GM18520 (cell line): ENCODE measurements at regions not wholly inside any gene's neighbourhood (a gene's known extent, or its start where the extent isn't known, plus 50 kb on each side); places are given as distances from the start of the nearest gene placed in this dataset.

Experiments
- ATAC-seq: cut with Tn5 transposase; IDR thresholded peaks from one replicate; pipeline ENCODE4 v1.9.1; 2021; ENCODE audit not compliant: unreplicated experiment

- no peak for ATAC-seq
Measured at GRCh38 chr3:43970351-43970750, 271.3 kb upstream of the TOPAZ1 start.

DNA sequence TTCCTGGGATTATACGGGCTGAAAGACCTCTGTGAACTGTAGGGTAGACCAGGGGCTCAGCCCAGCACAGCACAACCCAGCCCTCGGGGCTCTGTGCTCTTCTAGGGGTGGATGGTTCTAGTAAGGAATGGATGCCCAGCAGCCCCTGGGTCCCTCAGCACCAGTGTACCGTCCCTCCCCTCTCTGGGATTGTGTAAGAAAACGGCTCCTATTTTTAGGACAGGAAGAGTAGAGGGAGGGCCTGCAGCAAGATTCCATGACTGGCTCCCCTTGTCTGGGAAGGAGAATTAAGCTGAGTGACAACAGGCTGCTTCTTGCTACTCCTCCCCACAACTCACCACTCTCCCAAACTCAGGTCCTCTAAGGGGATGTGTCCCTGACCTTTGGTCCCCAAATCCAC is 270.8 kb upstream of the TOPAZ1 start:
- ATAC-seq: no peak

- ATAC-seq: no peak
Measured at GRCh38 chr3:43971486-43971885, 270.2 kb upstream of the TOPAZ1 start.

DNA sequence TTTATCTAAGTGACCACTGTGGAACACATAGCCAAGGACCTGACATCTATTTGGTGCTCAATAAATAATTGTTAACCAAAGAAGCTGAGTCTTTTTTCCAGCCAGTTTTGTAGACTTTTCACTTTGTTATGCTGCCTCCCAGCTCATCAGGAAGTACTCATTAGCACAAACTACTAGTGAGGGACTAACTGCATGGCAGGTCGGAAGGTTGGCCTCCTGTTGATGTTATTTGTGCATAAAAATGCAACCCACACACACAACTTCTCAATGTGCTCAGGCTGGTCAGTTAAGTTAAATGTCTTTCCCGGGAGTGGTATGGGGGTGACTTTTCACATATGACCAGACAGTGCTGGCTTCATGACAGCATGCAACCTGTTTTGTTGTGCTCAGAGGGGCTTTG is 263.0 kb upstream of the TOPAZ1 start:
- ATAC-seq: no peak

- ATAC-seq: no peak
Measured at GRCh38 chr3:43979645-43980044, 262.0 kb upstream of the TOPAZ1 start.

DNA sequence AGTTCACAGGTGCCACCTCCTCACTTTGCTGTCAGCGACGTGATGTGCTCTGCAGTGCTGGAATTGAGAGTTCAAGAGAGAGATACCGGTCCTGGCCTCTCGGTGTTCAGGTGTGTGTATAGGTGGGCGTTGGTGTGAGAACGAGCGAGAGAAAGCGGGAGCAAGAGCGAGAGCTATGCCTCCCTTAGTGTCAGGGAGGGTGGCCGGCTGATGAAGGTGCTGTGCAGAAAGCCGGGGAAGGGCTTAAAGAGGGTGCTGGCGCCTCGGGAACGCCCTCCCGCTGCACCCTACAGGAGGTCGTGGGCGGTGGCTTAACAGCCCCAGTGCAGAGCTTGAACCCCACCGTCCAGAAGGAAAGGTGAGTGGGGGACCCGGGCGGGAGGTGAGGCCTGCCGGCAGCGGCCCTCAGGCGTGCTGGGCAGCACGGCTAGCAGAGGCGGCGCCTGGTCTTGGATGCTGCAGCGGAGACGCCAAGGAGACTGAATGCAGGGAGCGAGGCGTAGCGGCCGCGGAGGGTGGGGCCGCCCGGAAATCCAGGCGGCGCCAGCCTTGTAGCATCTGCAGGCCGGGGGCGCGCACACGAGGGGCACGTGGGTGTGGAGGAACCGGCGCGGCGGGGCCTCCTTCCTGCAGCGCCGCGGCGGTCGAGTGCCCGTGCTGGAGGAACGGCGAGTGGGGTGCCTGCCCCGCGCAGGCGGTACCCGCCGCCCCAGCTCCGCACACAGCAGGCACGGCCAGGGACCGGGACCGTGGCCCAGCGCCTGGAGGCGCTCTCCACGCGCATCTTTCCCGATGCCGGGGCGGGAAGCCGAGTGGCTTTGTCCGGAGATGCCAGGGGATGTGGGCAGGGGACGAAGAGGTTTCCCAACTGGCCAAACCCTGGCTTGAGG is 246.8 kb upstream of the TOPAZ1 start:
- ATAC-seq: no peak

- no peak for ATAC-seq
Measured at GRCh38 chr3:43995547-43996378, 245.9 kb upstream of the TOPAZ1 start.

- ATAC-seq: no peak
Measured at GRCh38 chr3:43996379-43997301, 245.0 kb upstream of the TOPAZ1 start.

DNA sequence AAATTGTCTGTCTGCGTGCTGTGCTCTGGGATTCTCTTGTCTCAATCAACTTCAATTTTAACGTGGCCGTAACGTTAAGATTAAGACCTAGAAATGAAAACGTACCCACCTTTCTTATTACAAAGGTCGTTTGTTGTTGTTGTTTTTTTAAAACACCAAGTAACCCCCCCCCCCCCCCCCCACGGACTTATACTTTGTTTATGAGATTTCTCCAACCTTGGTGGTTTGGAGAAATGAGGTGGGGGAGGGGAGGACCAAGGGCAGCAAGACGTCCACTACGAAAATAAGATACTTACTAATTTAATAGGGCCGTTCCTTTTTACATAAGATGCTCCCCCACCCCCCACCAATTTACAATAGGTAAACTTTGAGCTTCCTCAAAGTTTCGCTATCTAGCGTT is 244.4 kb upstream of the TOPAZ1 start:
- ATAC-seq: no peak

DNA sequence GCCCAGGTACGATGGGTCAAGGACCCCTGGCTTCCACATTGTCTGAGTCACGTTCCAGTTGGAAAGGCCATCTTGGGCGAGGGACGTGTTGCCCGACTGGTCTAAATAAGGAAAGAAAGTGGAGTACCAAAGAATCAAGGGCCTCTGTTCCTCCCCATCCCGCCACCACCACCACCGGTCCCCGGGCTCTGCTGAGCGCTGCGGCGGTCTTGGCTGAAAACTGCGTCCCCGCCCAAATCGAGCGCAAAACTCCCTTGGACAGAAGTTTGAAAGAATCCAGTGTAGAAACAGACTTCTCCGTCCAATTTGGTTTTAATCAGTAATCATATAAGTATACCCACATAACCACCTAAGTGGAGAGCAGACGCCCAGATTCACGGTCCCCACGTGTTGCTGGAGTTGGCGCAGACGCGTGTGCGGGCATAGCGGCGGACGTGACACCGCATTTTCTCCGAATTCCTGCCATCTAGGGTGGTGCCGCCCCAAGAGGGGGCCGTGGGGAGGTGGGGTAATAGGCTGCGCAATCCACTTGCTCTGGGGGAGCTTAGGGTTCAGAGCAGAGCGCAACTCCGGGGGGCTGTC is 243.8 kb upstream of the TOPAZ1 start:
- ATAC-seq: no peak

GRCh38 chr3:43998370-43998835 is 243.3 kb upstream of the TOPAZ1 start:
- no peak for ATAC-seq

DNA sequence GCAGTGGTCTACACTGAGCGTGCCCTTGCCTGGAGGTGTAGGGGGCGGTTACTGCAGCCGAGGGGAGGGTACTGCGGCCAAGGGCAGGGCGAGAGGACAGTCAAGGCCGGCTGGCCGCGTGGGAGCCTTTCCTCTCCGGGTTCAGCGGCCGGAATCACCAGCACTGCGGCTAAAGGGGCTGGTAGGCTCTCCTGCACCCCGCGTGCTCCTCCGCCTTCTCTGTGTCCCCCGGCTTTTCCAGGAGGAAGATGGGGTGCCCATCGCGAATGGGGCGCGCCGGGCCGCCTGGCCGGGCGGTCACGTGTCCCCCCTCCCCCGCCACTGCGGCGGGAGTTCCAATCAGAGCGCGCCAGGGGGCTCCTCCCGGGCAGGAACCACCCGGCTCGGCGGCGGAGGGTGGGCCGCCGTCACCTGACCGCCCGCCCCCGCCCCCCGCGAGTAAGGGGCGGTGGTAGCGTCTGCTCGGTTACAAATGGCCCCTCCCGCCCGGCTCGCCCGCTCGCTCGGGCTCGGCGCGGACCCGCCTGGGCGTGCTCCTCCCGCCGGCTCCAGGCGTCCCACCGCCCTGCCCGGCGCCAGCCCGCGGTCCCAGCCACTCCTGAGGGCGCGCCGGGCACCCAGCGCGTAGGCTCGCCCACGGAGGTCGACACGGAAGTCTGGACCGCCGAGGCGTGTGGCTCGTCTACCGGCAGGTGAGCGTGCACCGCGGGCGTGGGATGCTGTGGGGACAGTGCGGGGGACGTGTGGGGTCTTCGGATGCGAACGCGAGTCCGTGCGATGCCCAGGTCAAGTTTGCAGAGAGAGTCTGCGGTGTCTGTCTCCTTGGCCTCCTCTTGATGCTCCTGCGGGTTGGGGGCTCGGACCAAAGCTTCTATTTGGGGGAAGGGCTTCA is 242.6 kb upstream of the TOPAZ1 start:
- ATAC-seq: no peak

DNA sequence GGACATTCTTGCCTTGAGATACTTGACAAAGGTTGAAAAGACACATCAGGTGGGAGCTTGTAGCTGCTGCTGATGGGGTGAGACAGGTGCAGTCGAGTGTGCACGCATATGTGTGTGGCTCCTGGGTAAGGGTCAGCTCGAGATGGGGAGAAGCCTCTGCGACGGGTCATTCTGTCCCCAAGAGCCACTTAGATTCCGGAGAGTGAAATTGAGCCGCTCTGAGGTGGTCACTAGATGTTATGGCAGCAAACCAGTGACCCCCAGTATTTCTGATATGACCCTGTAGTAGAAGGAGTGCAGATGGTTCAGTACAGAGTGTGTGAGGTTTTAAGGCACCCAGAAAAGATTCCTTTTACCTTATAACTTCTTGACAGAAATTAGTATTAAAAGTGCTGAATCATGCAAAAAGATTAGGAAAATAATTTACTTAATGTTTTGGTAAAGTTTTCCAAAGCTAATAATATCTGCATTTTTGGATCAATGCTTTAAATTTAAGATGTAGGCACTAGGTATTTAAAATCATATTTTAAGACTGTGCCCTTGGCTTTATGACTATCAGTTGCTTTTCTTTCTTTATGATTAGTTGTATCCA is 241.9 kb upstream of the TOPAZ1 start:
- no peak for ATAC-seq

DNA sequence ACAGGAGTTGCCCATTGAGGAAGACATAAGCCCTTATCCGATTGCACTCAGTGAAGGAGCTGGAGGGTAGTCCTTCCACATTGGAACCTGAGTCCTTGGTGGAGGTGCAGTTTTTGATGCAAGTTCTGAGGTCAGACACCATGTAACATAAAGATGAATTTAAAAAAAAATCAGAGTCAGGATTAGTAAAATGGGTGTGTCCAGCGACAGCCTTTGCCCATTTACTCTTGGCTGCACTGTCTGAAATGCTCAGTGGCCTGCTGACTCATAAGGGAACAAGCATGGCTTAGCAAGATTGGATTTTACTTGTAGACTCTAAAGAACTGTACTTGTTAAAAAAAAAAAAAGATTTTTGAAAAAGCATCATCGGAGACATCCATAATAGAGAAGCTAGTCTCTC is 241.1 kb upstream of the TOPAZ1 start:
- no peak for ATAC-seq

DNA sequence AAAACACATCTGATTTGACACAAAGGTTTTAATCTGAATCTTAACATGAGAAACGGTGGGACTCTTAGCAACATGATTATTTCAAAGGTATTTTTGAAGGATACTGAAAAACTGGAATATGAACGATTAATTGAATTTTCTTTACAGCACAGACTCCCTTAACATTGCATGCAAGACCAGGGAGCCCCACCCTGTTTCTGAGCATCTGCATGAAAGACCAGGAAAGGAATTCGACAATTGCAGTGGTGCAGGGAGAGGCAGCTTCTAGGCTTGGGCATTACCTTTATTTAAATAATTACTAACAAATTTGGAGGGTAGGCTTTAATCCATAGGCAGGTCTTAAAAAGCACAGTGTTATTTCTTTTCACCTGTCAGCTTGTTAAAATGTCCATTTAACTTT is 240.6 kb upstream of the TOPAZ1 start:
- ATAC-seq: no peak

DNA sequence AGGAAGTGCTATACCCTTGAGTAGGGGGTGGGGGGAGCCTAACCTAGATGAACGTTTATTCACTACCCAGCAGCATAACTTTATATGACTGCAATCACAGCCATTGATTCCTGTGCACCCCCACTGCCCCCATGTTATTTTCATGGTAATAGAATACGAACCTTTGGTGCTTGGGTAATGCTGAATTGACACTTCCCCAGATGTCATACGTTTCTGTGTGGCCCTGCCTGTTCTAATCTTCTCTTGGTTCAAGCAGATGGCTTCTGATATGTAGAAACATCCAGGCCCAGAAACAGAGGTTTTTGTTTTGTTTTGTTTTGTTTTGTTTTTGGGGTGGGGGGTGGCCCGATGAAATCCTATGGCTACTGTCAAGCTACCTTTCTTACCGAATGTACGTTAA is 237.9 kb upstream of the TOPAZ1 start:
- no peak for ATAC-seq

DNA sequence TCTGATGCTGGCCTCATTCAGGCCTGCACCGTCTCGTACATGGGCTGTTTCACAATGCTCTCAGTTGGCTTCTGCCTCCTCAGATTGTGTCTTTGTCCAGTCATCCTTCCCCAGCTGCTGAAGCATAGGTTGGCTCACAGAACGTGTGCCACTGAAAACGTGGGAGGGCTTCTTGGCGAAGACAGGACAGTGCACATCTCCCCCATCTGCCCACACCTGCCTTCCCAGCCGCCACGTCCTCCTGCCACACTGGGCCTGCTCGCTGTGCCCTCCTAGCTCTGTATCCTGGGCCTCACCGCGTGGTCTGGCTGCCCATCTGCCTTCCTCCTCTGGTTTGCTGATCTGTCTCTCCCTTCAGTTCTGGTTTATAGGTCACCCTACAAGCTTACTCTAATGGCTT is 230.0 kb upstream of the TOPAZ1 start:
- ATAC-seq: no peak

GRCh38 chr3:44012160-44012899 is 229.4 kb upstream of the TOPAZ1 start:
- no peak for ATAC-seq

GRCh38 chr3:44013967-44014366 is 227.7 kb upstream of the TOPAZ1 start:
- ATAC-seq: no peak
